ENCODE measurements at regions not wholly inside any gene's neighbourhood (a gene's known extent, or its start where the extent isn't known, plus 50 kb on each side); places are given as distances from the start of the nearest gene placed in this dataset.

- FAIRE-seq (no peak), ATAC-seq (no peak), DNase-seq (ENCODE audit: extremely low read depth in 1 of 4, low spot score in 3 of 4) (no peak)
- Histone ChIP-seq H3K9ac (ENCODE audit: insufficient read depth in 1 of 2, low read depth in 2 of 2, low read length in 2 of 2) (no peak overlapping the region), H3K4me3 (no peak overlapping the region), H3K9me1 (ENCODE audit: control insufficient read depth, insufficient read depth, low read length) (no peaks in the 10 kb centered on the region), H3K4me1 (replicated peaks in 1 of 2; ENCODE audit: control insufficient read depth in 2 of 2, insufficient read depth in 2 of 2, low read length in 2 of 2) (no peaks in the 10 kb centered on the region), H3K4me2 (ENCODE audit: insufficient read depth, low read length) (no peak overlapping the region), H3K9me3 (replicated peaks; ENCODE audit: control insufficient read depth, insufficient read depth, low read depth, low read length) (no peaks in the 10 kb centered on the region), H3K36me3 (ENCODE audit: control insufficient read depth, insufficient read depth, low read length) (no peaks in the 10 kb centered on the region), H3K79me2 (ENCODE audit: control insufficient read depth, insufficient read depth, low read length) (no peaks in the 10 kb centered on the region), H4K20me1 (replicated peaks; ENCODE audit: control insufficient read depth, insufficient read depth, low read length) (no peaks in the 10 kb centered on the region), H3K27me3 (ENCODE audit: control insufficient read depth in 2 of 2, insufficient read depth in 2 of 2, low read length in 2 of 2) (no peaks in the 10 kb centered on the region), H3K27ac (ENCODE audit: extremely low read depth, low read depth, low read length) (no peak overlapping the region), H2AFZ (ENCODE audit: low read depth, low read length) (no peak overlapping the region)
- intact Hi-C loops (cut with micrococcal nuclease) (loop anchor here (2.0 to 5.0 kb wide), 2 partner anchors 165 to 239 kb away; no protein-coding TSS in a partner anchor), in situ Hi-C loops (cut with MboI) (no loop called here)
- ChIA-PET POLR2A (no interaction called here), CTCF (ENCODE audit: low intra/inter-chr PET ratio) (no interaction called here)
- BruUV-seq (replicated peaks), result no TSS peak
- TF ChIP-seq THRAP3 (IDR thresholded peaks at IDR 0.05; ENCODE audit: borderline replicate concordance), result no peak
- no peak for TF ChIP-seq SMAD1 (IDR thresholded peaks at IDR 0.05; ENCODE audit: low read depth, low read length, partially characterized antibody)
- TF ChIP-seq STAT6 (CRISPR knock-in tag; IDR thresholded peaks at IDR 0.05), result no peak
- no peak for TF ChIP-seq ZNF197 (CRISPR knock-in tag; IDR thresholded peaks at IDR 0.05; ENCODE audit: low read depth)
- TF ChIP-seq TAF7 (tag; IDR thresholded peaks at IDR 0.05), result no peak
- TF ChIP-seq TSHZ1 (CRISPR knock-in tag; IDR thresholded peaks at IDR 0.05), result no peak
- no peak for TF ChIP-seq SOX6 (IDR thresholded peaks at IDR 0.05)
- no peak for TF ChIP-seq CC2D1A (IDR thresholded peaks at IDR 0.05)
- no peak for TF ChIP-seq REST (IDR thresholded peaks at IDR 0.05; ENCODE audit: borderline replicate concordance)
- no peak for TF ChIP-seq REST (CRISPR knock-in tag; IDR thresholded peaks at IDR 0.05; ENCODE audit: low read depth)
Observed at GRCh38 chr5:159681661-159682060, 234.6 kb upstream of the ADRA1B start.
